HFF-Myc (cell line): ENCODE measurements at regions not wholly inside any gene's neighbourhood (a gene's known extent, or its start where the extent isn't known, plus 50 kb on each side); places are given as distances from the start of the nearest gene placed in this dataset.

Source experiments
- DNase-seq: peaks from one replicate; pipeline ENCODE4 v3.0.0-alpha.2; 2011; ENCODE audit warnings: low read depth; ENCODE audit errors: extremely low read depth
- H3K4me3 ChIP-seq: replicated peaks from 2 replicates; pipeline ENCODE4 v1.5.1; 2011; ENCODE audit warnings: low read depth, mild to moderate bottlenecking, control low read depth, low read length
- TF ChIP-seq, protein P1 (sequence below): IDR thresholded peaks from 2 replicates; pipeline ENCODE4 v1.5.1; 2012; ENCODE audit warnings: mild to moderate bottlenecking, low read depth, low read length, control low read depth; ENCODE audit errors: missing control alignments

DNA sequence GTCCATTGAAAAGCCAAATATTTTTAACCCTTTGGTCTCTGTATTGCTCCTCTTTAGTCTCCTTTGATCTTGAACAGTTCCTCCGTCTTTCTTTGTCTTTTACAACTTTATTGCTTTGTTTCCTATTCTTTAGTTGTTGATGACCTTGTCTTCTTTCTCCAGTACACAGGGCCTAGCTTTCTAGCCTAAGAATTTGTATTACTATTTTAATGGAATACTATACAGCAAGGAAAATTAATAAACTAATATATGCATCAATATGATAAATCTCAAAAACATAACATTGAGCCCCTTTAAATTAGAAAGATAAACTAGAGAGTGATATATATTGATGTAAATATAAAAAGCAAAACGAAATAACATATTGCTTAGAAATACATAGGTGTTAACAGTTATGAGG, 88.7 kb downstream of the NR1D2 start:
- DNase-seq = no peak
- TF ChIP-seq, protein P1, sequence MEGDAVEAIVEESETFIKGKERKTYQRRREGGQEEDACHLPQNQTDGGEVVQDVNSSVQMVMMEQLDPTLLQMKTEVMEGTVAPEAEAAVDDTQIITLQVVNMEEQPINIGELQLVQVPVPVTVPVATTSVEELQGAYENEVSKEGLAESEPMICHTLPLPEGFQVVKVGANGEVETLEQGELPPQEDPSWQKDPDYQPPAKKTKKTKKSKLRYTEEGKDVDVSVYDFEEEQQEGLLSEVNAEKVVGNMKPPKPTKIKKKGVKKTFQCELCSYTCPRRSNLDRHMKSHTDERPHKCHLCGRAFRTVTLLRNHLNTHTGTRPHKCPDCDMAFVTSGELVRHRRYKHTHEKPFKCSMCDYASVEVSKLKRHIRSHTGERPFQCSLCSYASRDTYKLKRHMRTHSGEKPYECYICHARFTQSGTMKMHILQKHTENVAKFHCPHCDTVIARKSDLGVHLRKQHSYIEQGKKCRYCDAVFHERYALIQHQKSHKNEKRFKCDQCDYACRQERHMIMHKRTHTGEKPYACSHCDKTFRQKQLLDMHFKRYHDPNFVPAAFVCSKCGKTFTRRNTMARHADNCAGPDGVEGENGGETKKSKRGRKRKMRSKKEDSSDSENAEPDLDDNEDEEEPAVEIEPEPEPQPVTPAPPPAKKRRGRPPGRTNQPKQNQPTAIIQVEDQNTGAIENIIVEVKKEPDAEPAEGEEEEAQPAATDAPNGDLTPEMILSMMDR = no peak
- no peak overlapping the region for H3K4me3 ChIP-seq

DNA sequence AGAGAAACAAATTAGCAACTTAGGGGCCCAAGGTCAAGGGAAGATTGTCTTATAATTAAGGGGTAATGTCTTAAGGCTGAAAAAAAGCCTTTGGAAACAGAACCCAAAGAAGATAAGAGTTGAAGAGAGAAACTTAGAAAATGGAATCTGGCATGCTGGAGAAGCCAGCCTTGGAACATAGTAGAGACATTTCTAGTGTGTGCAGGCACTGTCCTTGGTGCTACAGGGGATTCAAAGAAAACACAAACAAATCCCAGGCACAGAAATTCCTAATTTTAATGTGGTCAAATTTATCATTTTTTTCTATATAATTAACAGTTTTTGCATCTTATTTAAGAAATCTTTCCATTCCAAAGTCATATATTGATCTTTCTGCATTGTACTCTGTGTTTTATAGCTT, 89.4 kb downstream of the NR1D2 start:
- DNase-seq = no peak
- H3K4me3 ChIP-seq = no peak overlapping the region
- TF ChIP-seq, protein P1 = no peak

DNA sequence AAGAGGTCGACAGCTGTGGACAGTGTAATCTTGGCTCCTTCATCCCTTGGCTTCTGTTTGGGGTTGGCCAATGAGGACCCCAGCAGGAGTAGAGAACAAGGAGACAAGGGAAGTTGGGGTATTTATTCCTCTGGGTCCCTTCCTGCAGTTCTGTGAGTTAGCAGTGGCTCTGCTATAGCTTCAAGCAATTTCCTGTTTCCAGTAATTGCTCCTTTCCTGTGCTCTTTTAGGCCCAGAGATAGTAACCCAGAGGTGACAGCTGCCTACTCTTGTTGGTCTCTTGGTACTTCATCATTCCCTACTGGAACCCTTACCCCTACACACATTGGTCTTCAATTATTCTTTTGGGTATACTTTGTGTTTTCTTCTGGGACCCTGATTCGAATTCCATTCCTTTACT, 92.9 kb downstream of the NR1D2 start:
- no peak overlapping the region for H3K4me3 ChIP-seq
- no peak for DNase-seq
- TF ChIP-seq, protein P1 = no peak

DNA sequence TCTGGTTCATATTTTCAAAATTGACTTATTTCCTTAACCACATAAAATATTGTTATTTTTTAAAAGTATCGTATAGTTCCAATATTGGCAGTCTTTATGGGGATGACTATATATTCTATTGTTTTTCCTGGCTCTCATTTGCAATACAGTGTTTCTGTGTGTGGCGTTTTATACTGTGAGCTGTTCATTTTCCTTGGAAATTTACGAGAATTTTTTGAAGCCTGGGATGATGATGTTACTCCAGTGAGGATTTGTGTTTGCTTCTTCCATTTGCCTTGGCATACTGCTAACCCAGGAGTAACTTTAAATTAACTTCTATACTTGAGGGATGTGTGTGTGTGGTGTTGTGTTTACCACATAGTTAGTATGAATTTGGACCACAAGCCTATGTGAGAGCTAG, 95.2 kb downstream of the NR1D2 start:
- no peak for DNase-seq
- TF ChIP-seq, protein P1 = no peak
- H3K4me3 ChIP-seq = no peak overlapping the region

DNA sequence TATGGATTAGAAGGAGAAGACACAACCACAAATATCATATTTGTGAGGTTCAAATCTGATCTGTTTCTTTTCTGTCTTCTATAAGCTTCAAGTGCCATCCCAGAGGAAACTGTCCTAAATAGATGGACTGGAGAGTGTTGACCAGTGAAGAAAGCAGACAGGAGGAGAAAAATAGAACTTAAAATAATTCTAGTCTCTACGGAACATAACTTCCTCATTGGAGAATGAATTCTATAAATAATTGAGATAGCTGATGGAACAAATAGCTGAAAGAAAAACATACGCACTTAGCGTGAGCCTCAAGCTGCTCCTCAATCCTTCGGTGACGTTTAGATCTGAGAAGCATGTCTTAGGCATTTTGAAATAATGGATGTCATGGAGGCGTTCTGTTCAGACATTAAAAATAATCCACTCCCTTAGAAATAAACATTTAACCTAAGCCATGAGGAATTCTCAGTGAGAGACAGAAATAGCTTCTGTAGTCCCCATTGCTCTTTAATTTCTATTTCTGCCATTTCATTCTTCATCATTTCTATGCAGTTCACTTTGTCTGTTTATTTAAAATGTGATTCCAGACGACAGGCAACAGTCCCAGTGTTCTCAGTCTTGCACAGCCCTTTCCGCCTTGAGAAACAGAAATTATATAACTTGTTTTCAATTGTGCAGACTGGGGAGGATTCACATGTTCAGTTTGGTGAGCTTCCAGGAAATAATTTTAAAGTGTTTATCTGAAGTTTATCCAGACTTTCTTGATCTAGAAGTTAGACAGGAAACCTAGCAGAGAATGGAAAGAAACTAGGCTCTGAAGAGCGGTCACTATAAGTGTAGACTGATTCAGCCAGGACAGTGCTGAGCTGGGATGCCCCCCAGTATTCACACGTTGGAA, 97.3 kb downstream of the NR1D2 start:
- H3K4me3 ChIP-seq = no peak overlapping the region
- TF ChIP-seq, protein P1 = no peak
- DNase-seq = no peak

DNA sequence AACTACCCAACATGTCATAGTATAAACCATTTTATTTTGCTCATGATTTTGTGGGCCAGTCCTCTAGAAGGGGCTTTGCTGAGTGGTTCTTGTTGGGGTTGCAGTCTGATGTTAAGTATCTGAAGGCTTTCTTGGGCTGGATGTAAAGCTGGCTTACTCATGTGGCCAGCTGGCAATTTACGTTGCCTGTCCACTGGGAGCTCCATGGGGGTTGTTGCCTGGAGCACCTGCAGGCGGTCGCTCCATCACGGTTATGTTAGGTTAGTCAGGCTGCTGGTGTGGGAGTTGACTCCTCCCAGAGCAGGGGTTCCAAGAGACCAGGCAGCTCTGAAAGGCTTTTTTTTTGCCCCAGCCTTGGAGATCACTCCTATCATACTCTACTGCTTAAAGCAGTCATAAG, 98.1 kb downstream of the NR1D2 start:
- TF ChIP-seq, protein P1 = no peak
- DNase-seq = no peak

More for the DNA sequence above, 98.1 kb downstream of the NR1D2 start:
- H3K4me3 ChIP-seq = no peak overlapping the region
